ENCODE measurements at regions not wholly inside any gene's neighbourhood (a gene's known extent, or its start where the extent isn't known, plus 50 kb on each side); places are given as distances from the start of the nearest gene placed in this dataset.
A peak's percentile ranks its signal among the peaks of the same experiment; 100 is the strongest.

DNA sequence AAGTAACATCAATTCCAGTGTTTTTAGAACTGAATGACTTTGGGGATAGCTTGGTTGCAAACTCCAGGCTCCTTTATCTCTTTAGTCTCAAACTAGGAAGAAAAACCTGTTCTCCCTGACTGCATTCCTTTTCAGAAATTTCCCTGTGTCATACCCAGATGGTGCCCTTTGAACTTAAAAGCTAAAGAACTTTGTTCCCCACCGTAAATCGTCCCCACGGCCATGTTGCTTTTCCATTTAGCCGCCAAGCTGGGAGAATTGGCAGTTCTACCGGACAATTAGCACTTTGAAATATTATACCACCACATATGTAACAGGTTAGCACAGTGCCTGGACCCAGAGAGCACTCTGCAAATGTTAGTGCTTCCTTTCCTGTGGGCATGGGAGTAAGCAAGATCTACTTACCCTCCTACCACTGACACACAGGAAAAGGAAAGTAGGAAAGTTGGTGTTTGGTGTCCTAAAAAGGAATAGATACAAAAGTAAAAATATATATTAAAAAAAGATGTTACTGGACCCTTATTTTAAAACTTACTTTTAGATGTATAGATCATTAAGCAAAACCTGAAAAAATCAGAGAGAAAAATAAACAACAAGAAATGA lies 191.9 kb upstream of the MIR17HG start:
- no peak for TF ChIP-seq CTCF (IDR thresholded peaks at IDR 0.05; ENCODE audit: low read length, missing control alignments)
- no peak overlapping the region for H3K4me3 ChIP-seq (replicated peaks; ENCODE audit: low read depth, low read length)
- DNase-seq (ENCODE audit: low read depth): no peak

DNA sequence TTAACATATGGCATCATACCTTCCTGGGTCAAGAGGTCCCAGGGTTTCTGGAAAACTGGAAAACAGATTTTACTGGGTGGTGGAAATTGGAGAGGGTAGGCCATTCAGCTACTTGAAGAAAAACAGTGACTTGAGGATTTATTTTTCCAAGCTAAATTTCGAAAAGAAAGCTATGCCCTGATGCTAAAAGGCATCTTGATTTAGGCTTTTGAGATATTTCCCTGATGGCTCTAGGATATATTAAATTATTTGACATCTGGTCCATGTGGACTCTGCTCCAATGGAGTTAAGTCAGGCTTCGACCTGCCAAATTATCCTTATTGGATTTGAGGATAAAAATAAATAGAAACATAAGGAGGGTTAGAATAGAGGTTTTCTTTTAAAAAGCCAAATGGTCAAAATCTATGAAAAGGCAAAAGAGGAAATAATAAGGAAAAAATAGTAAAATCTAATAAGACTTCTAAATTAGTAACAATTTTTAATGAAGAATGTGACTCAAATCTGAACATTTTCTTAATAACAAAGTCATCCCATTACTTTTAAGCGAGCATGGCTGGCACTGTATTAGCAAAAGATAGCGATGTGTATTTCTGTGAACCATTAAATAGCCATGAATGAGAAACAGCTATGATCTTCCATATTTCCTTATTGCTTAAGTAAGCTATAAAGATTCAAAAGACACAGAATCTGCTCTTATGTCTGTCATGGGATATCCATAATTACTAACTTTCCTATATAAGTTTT lies 190.0 kb upstream of the MIR17HG start:
- TF ChIP-seq CTCF (IDR thresholded peaks at IDR 0.05; ENCODE audit: low read length, missing control alignments): no peak
- no peak overlapping the region for H3K4me3 ChIP-seq (replicated peaks; ENCODE audit: low read depth, low read length)
- no peak for DNase-seq (ENCODE audit: low read depth)

DNA sequence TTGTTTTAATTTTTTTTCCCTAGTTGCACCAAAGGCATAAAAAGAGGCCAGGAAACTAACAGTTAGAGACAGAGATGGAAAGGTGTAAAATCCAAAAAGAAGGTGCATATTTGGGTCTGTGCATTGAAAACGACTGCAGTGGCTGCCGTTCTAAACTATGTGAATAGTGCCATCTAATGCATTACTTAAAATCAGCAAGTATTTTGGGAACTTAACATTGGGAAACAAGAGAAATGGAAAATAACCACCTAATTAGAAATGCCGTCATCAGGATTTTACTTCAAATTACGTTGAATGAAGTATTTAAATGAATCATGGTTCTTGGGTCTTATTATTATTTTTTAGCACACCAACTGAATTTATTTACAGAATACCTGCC lies 189.5 kb upstream of the MIR17HG start:
- no peak overlapping the region for H3K4me3 ChIP-seq (replicated peaks; ENCODE audit: low read depth, low read length)
- DNase-seq (ENCODE audit: low read depth): peak; percentile 8
- TF ChIP-seq CTCF (IDR thresholded peaks at IDR 0.05; ENCODE audit: low read length, missing control alignments): no peak

- H3K4me3 ChIP-seq (replicated peaks; ENCODE audit: low read depth, low read length): no peak overlapping the region
- DNase-seq (ENCODE audit: low read depth): no peak
- TF ChIP-seq CTCF (IDR thresholded peaks at IDR 0.05; ENCODE audit: low read length, missing control alignments): no peak
Measured at GRCh38 chr13:91162180-91162579, 185.3 kb upstream of the MIR17HG start.

GRCh38 chr13:91162589-91162988 lies 184.9 kb upstream of the MIR17HG start:
- no peak overlapping the region for H3K4me3 ChIP-seq (replicated peaks; ENCODE audit: low read depth, low read length)
- DNase-seq (ENCODE audit: low read depth): no peak
- TF ChIP-seq CTCF (IDR thresholded peaks at IDR 0.05; ENCODE audit: low read length, missing control alignments): no peak

GRCh38 chr13:91165758-91166157 lies 181.7 kb upstream of the MIR17HG start:
- DNase-seq (ENCODE audit: low read depth): no peak
- H3K4me3 ChIP-seq (replicated peaks; ENCODE audit: low read depth, low read length): no peak overlapping the region
- no peak for TF ChIP-seq CTCF (IDR thresholded peaks at IDR 0.05; ENCODE audit: low read length, missing control alignments)
